Stimulated activated CD4-positive, alpha-beta T cell treated with anti-CD3 and anti-CD28 coated beads, Interleukin-1b, Interleukin-23, amount 100 ng/mL, for 1 hour (primary cell): ENCODE measurements at regions not wholly inside any gene's neighbourhood (a gene's known extent, or its start where the extent isn't known, plus 50 kb on each side); places are given as distances from the start of the nearest gene placed in this dataset.

Source experiments
- DNase-seq, 2 donors: peaks; one replicate each; pipeline ENCODE4 v3.0.0-alpha.2; 2020; ENCODE audit warnings: low read depth in 2 of 2

DNA sequence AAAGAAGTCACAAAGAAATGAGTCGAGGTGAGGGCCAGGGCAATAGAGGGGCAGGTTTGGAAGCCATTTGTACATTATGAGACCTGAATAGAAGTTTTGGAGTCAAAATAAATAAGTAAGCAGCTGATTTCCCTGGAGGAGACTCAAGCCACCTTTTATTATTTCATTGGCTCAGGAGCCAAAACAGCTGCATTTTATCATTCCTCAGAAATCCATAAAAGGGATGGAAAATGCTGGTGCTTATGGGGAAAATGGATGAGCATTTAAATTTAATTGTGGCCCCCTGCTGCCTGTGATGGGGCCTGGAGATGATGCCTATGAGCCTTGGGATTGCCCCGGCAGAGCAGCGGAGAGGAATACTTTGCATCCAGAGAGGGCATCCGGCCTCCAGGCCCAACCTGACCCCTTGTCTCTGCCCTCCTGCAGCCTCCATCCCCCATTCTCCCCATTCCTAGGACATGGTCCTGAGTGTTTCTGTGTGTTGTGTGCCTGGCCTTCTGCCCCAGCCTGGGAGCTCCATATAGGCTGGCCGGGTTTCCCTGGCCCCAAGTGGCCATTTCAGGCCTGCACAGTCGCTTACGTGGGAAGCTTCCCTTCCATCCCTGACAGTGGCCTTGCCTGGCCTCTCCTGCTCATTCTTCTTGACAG is 296.8 kb upstream of the ZMIZ1 start:
- no peak for DNase-seq

- DNase-seq = no peak
Measured at GRCh38 chr10:78772486-78772885, 296.3 kb upstream of the ZMIZ1 start.

GRCh38 chr10:78772986-78773530 is 295.7 kb upstream of the ZMIZ1 start:
- DNase-seq = no peak

DNA sequence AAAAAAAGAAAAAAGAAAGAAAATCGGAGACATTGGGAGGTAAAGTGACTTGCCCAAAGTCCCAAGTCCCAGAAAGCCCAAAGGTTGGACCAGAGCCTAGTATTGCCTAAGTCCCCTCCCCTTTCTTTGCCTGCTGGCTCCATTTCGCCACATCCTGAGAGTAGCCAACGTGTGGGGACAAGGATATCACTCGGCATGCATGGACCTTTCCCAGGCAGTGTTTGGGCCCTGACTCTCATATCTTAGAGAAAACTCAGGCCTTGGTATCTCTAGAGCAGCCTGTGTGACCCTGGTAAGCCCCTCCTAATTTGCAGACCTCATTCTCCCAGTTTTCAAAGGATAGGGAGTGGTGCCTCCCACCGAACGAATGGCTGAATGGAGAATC is 294.2 kb upstream of the ZMIZ1 start:
- DNase-seq = no peak

- no peak for DNase-seq
Measured at GRCh38 chr10:78774999-78775711, 293.6 kb upstream of the ZMIZ1 start.

DNA sequence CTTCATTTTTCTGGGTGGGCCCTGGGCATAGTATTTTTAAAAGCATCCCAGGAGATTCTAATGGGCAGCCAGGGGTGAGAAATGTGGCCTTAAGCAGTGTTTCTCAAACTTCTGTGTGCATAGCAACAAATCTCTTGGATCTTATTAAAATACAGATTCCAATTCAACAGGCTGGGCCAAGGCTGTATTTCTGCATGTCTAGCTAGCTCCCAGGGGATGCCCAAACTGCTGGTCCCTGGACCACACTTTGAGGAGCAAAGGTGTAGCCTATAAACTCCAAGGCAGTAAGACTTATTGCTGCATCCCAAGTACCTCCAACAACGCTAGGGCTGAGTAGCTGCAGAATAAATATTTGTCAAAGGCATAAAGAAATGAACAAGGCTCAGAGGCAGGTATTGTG is 292.9 kb upstream of the ZMIZ1 start:
- DNase-seq = no peak

DNA sequence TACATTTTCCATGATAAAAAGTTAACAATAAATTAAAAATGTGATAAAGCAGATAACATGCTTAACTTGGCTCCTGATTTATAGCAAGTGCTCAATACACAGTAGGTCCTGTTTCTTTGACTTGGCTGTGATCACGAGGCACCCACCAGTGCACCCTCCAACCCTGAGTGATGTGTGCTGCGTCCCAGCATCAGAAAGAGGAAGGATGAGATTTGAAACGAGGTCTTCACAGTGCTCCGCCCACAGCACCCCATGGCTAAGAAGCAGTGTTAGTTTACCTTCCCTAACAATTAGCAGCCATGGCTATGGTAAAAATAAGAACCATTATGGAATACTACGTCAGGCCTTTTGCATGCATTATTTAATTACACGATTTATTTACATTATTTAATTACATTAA is 292.0 kb upstream of the ZMIZ1 start:
- DNase-seq = no peak

- DNase-seq = no peak
Measured at GRCh38 chr10:78777466-78777865, 291.3 kb upstream of the ZMIZ1 start.

- no peak for DNase-seq
Measured at GRCh38 chr10:78777867-78778266, 290.9 kb upstream of the ZMIZ1 start.

DNA sequence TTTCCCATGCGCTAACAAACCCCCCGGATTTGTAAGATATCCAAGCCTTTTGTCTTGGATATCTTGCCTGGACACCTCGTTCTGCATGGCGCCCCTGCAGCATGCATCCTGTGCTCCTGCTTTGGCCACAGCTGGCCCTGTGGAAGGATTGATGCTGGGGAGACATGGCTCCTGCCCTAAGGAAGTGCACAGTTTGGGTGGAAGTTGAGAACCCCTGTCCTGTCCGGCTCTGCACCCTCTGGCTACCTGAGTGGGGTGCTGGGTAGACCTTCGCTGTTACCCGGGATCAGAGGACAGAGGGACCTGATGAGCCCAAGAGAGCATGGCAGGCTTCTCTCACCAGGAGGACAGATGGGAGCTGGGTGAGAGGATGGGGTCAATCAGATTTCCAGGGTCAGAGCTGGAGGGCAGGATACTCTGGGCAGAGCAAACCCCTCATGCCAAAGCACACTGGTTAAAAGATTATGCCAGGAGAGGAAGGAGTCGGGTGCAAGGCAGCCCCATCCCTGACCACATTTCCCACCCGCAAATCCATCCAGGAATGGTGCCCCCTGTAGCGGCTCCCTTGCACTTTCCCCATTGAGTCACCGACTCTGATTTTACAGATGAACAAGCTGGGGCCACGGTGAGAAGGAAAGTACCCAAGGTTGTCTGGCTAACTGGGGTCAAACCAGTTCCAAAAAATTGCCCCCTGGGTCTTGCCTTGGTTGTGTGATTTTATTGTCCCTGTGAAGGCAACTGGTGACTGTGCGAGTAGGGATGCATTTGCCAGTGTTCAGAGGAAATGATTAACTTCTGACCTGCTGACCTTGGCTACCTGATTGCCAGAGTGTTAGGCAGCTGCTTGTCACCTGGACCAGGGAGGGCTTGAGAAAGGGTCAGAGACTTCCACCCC is 290.1 kb upstream of the ZMIZ1 start:
- no peak for DNase-seq

GRCh38 chr10:78779339-78779955 is 289.3 kb upstream of the ZMIZ1 start:
- DNase-seq = no peak

DNA sequence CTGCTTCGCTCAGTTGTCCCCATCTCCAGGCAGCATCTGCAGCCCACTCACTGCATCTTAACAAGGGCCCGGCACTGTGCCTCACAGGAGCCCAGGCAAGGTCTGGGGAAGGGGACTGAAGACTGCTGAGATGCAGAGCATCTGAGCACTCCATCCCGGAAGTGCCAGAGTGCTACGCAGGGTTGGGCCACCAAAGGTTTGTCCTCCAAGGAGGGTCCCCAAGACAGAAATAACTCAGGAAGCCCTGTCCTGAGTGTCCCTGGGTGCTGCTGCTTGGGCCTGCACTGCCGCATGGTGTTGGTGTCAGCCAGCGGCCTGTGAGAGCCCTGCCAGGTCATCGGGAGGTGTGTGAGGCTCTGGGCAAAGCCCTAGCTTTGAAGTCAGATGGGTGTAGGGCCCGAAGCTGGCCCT is 288.2 kb upstream of the ZMIZ1 start:
- DNase-seq = no peak

DNA sequence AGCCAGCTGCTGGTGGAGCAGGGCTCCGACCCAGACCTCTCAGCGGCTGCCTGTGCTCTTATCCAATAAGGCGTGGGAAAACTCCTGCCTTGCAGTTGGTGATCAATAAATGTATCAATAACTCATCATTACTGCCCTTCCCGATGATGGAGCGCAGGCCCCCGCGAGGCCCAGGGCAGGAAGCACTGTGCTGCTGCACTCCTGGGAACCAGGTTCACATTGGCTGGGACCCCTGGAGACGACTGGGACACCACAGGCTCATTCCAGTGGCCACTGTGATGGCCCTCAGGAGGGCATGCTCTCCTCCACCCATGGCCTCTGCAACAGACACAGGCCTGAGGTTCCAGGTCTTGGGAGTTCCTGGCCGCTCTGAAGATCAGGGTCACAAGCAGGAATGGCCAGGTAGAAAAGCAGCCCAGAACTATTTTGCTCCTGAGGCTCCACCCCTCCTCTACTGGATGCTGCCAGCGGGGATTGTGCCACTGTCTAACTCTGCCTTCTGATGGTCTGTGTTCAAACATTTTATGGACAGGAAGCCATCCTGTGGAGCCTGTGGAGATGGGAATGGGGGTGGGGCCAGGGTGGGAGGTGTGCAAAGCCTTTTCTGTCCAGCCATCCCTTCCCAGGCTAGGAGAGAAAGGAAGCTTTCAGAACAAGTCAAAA is 287.4 kb upstream of the ZMIZ1 start:
- no peak for DNase-seq

GRCh38 chr10:78781991-78782390 is 286.8 kb upstream of the ZMIZ1 start:
- no peak for DNase-seq

DNA sequence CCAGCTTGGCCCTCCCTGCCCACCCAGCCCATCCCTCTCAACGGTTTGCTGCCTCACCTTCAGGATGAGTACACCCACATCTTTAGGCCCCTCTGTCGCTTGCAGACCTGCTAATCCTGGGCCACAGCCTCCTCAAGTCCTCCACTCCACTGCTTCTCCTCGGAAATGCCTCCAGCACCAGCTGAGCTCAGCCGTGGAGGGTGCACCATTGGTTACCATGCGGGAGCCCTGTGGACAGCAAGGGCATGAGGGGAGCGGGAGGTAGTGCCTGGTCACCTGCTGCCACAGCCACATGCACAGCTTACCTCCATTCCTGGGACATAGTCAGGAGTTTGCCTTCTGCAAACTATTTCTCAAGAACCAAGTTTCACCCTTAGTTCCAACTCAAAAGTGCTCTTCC is 286.3 kb upstream of the ZMIZ1 start:
- no peak for DNase-seq

DNA sequence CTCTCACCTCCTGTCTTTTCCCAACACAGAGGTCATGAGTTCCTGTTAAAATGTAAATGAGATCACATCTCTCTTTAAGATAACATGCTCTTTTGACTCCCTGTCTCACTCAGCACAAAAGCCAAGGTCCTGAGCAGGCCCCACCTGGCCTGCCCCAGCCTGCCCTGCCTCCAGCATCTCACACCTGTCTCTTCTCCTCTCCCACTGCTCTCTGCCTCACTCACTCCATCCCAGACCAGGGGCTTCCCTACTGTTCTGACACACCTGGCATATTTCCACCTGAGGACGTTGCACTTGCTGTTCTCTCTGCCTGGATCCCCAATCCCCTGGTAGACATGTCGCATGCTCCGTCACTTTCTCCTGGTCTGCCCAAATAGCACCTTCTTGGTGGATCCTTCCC is 285.0 kb upstream of the ZMIZ1 start:
- DNase-seq = no peak

GRCh38 chr10:78784546-78784945 is 284.2 kb upstream of the ZMIZ1 start:
- DNase-seq = no peak

GRCh38 chr10:78785066-78785465 is 283.7 kb upstream of the ZMIZ1 start:
- no peak for DNase-seq

GRCh38 chr10:78785991-78786390 is 282.8 kb upstream of the ZMIZ1 start:
- no peak for DNase-seq

- no peak for DNase-seq
Measured at GRCh38 chr10:78787125-78787524, 281.6 kb upstream of the ZMIZ1 start.

DNA sequence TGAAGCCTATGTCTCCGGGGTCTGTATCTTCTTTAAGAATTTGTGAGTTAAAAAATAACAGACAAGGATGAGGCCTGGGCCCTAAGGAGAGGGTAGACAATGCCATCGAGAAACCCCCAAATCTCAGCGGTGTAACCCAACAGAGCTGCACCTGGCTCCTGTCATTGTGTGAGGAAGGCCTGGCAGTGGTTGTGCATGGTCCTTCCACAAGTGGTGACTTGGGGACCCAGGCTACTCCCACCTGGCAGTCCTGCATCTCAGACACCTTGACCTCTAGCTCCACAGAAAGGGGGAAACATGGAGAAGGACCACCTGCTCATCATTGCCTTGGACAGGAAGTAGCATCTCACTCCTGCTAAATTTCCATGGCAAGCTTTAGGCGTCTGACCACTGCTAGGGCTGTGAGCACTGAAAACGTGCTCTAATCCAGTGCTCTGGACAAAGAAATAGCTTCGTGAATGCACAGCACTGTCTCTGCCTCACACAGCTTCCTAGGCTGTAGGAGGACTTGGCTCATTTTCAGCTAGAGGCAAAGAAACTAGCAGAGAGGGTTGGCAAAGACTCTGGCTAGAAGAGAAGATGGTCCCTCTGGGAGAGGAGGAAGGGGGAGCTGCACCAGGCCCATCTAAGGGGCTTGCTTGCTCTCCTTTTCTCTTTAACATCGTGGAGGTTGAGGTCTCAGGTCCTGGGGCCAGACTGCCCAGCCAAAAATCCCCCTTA is 273.9 kb upstream of the ZMIZ1 start:
- DNase-seq = no peak
